GM10248 (cell line): ENCODE measurements at regions not wholly inside any gene's neighbourhood (a gene's known extent, or its start where the extent isn't known, plus 50 kb on each side); places are given as distances from the start of the nearest gene placed in this dataset.

Experiments used
- CTCF ChIA-PET: fragments of 300-600 bp; sonication (Branson Sonifier 250); formaldehyde crosslinking; extraction: SDS; loops from one replicate; lab custom pipeline; 2021; ENCODE audit warnings: antibody characterized with exemption; lab: Yijun Ruan, JAX
- POLR2A ChIA-PET: fragments of 350-650 bp; sonication (Branson Sonifier 250); formaldehyde crosslinking; extraction: SDS; loops from one replicate; lab custom pipeline; 2020; ENCODE audit warnings: antibody characterized with exemption; lab: Yijun Ruan, JAX
- DNase-seq: peaks from one replicate; pipeline ENCODE4 v3.0.0; 2012; ENCODE audit errors: extremely low spot score
- TF ChIP-seq, protein P1 (sequence below): IDR thresholded peaks from 2 replicates; pipeline ENCODE4 v1.5.1; 2012; ENCODE audit warnings: mild to moderate bottlenecking, low read depth; ENCODE audit errors: extremely low read depth, missing control alignments, control extremely low read depth

- no peak for DNase-seq
- TF ChIP-seq, protein P1, sequence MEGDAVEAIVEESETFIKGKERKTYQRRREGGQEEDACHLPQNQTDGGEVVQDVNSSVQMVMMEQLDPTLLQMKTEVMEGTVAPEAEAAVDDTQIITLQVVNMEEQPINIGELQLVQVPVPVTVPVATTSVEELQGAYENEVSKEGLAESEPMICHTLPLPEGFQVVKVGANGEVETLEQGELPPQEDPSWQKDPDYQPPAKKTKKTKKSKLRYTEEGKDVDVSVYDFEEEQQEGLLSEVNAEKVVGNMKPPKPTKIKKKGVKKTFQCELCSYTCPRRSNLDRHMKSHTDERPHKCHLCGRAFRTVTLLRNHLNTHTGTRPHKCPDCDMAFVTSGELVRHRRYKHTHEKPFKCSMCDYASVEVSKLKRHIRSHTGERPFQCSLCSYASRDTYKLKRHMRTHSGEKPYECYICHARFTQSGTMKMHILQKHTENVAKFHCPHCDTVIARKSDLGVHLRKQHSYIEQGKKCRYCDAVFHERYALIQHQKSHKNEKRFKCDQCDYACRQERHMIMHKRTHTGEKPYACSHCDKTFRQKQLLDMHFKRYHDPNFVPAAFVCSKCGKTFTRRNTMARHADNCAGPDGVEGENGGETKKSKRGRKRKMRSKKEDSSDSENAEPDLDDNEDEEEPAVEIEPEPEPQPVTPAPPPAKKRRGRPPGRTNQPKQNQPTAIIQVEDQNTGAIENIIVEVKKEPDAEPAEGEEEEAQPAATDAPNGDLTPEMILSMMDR: no peak
- ChIA-PET POLR2A (no interaction called here), CTCF (interaction anchor here (0.8 to 1.0 kb wide), 3 partner anchors 8 to 17 kb away, joined by 3 read pairs; no protein-coding TSS in a partner anchor)
Measured at GRCh38 chr11:110862407-110862806, 150.2 kb upstream of the ARHGAP20 start.

- TF ChIP-seq, protein P1: no peak
- DNase-seq: no peak
- ChIA-PET POLR2A (no interaction called here), CTCF (no interaction called here)
Measured at GRCh38 chr11:110860461-110860860, 148.2 kb upstream of the ARHGAP20 start.

DNA sequence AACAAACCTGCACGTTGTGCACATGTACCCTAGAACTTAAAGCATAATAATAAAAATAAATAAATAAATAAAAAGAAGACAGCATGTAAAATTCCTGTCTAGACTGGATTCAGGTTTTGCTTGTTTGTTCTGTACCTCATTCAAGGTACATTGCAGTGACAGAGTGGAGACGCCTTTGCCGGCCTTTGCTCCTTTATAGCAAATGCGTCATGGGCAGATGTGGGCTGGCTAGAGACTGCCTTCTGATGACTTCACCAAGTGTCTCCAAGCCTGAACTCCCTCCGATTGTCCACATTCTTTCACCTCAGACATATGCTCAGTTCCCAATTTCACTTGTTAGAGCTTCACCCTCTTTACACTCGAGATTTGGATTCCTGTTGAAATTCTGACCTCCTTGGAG is 147.8 kb upstream of the ARHGAP20 start:
- ChIA-PET CTCF (interaction anchor here (2.2 kb wide), 1 partner anchor 13 kb away, joined by 9 read pairs; no protein-coding TSS in a partner anchor), POLR2A (no interaction called here)
- DNase-seq: no peak
- TF ChIP-seq, protein P1: no peak

GRCh38 chr11:110859240-110859840 is 147.1 kb upstream of the ARHGAP20 start:
- ChIA-PET POLR2A (no interaction called here), CTCF (interaction anchor here (0.9 to 2.2 kb wide), 2 partner anchors 8 to 14 kb away, joined by 4 to 9 read pairs; no protein-coding TSS in a partner anchor)
- TF ChIP-seq, protein P1: no peak
- no peak for DNase-seq

DNA sequence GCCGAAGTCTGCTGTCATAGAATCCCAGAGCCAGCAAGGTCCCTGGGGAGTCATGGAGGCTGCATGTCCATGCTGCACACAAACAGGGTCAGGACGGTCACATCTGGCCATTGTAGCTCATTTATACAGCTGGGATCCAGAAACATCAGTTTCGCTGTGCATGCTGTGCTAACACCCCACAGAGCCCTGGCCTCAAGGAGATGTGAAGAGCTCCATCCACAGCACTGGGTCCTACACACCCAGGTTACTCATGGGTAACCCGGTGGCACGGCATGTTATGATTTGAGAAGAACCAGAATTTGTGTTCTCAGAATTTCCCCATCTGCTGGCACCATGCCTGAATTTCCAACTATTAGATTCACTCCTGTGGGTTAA is 146.3 kb upstream of the ARHGAP20 start:
- ChIA-PET POLR2A (no interaction called here), CTCF (interaction anchor here (0.9 to 2.2 kb wide), 2 partner anchors 9 to 14 kb away, joined by 4 to 9 read pairs; no protein-coding TSS in a partner anchor)
- TF ChIP-seq, protein P1: no peak

DNA sequence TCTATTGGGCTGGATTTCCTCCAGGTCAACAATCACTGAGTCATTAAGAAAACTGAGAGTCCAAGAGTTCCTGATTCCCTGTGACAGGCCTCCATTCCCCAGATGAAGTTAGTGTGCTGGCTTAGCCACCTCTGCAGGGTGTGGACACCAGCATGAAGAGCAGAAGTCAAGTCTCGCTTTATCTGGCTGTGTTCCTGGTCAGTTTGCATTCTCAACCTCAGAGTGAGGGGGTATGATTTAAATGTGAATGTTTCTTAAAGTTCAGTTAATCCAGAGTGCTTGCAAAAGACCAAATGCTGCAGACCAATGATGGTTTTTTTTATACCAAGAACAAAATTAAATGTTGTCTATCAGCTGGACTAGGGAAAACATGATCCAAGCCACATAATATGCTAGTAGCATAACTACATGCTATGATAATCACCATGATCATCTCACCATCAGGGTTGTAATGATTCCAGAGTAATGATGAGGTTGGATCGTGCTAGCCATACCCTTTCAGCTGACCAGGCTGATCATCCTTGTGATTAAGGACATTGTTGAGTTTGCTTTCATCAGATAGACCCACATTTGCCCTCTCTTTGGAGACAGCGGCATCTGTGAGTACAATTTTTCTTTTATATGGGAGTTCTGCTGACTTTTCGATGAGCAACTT is 145.8 kb upstream of the ARHGAP20 start:
- CTCF ChIA-PET: interaction anchor here (2.2 kb wide), 1 partner anchor 15 kb away, joined by 9 read pairs; no protein-coding TSS in a partner anchor
- POLR2A ChIA-PET: no interaction called here
- no peak for DNase-seq
- TF ChIP-seq, protein P1: no peak

More for the DNA sequence above, 146.3 kb upstream of the ARHGAP20 start:
- no peak for DNase-seq
